HCT116 (cell line): ENCODE measurements at regions not wholly inside any gene's neighbourhood (a gene's known extent, or its start where the extent isn't known, plus 50 kb on each side); places are given as distances from the start of the nearest gene placed in this dataset.

ENCODE experiments used
- ATAC-seq: fragments of 200-7000 bp; cut with Tn5 transposase; 2 replicates; pipeline ENCODE4 v1.9.1; 2020; ENCODE audit warnings: mild to moderate bottlenecking, moderate library complexity
- BruUV-seq: library from RNA; stranded (reverse); fragments of 400-500 nt; replicated peaks from 2 replicates; lab custom pipeline; 2021; lab: Mats Ljungman, UMichigan
- CTCF ChIA-PET: fragments of 300-600 bp; sonication (Branson Sonifier 250); formaldehyde crosslinking; loops from one replicate; lab custom pipeline; 2021; ENCODE audit warnings: antibody characterized with exemption; lab: Charles Lee
- POLR2A ChIA-PET: fragments of 300-600, 350-600 bp; sonication (Branson Sonifier 250); formaldehyde crosslinking; loops from one replicate; lab custom pipeline; 2021; ENCODE audit warnings: antibody characterized with exemption; lab: Charles Lee
- RAD21 ChIA-PET, 2 experiments: fragments of 300-600 bp; sonication (Branson Sonifier 250); formaldehyde crosslinking; loops; one replicate each; lab custom pipeline; 2023; ENCODE audit warnings: low total read pairs in 2 of 2; ENCODE audit not compliant: uncharacterized antibody in 2 of 2, unreplicated experiment in 2 of 2, low non-redundant PET in 1 of 2; lab: Charles Lee
- DNase-seq: peaks from one replicate; pipeline ENCODE4 v3.0.0-alpha.2; 2010; ENCODE audit warnings: low read depth, low spot score
- H2AFZ ChIP-seq: fragments of 200-600 bp; shearing (Covaris generic), sonication (generic); 2 replicates; pipeline ENCODE4 v1.6.1; 2017; ENCODE audit warnings: low read depth, mixed run types, mixed read lengths, antibody characterized with exemption, low read length; ENCODE audit not compliant: poor library complexity, severe bottlenecking
- H3K27ac ChIP-seq: 2 replicates; pipeline ENCODE4 v1.5.1; 2012; ENCODE audit warnings: low read depth, low read length
- H3K27me3 ChIP-seq: fragments of 200-600 bp; sonication (generic); 2 replicates; pipeline ENCODE4 v1.6.1; 2016; ENCODE audit warnings: mixed run types, low read length, mixed read lengths; ENCODE audit not compliant: insufficient read depth
- H3K36me3 ChIP-seq, 2 experiments: fragments of 200-500 bp in 1 of 2; fragments of 200-600 bp in 1 of 2; sonication (Bioruptor generic) in 1 of 2; sonication (generic) in 1 of 2; 2 replicates each; pipeline versions ENCODE4 v1.5.1 to v1.6.1; 2014 to 2016; ENCODE audit warnings: low read length in 2 of 2, inconsistent platforms in 1 of 2, mixed read lengths in 1 of 2, mixed run types in 1 of 2; ENCODE audit not compliant: insufficient read depth in 2 of 2, control insufficient read depth in 1 of 2
- H3K4me1 ChIP-seq, 2 experiments: fragments of 200-600 bp in 1 of 2; sonication (generic) in 1 of 2; 2 replicates each; pipeline versions ENCODE4 v1.5.1 to v1.6.1; 2012 to 2017; ENCODE audit warnings: low read length in 2 of 2, inconsistent platforms in 1 of 2, mild to moderate bottlenecking in 1 of 2, mixed read lengths in 1 of 2, mixed run types in 1 of 2, moderate library complexity in 1 of 2; ENCODE audit not compliant: insufficient read depth in 2 of 2, control insufficient read depth in 1 of 2
- H3K4me2 ChIP-seq: fragments of 200-600 bp; sonication (generic); 2 replicates; pipeline ENCODE4 v1.6.1; 2017; ENCODE audit warnings: mixed run types, low read length, mixed read lengths
- H3K4me3 ChIP-seq, 2 experiments: fragments of 200-600 bp in 1 of 2; sonication (generic) in 1 of 2; replicated peaks in 1 of 2; 2 replicates each; pipeline ENCODE4 v1.5.1; 2011 to 2016; ENCODE audit warnings: low read length in 2 of 2, control low read depth in 1 of 2, low read depth in 1 of 2, mild to moderate bottlenecking in 1 of 2, mixed read lengths in 1 of 2, mixed run types in 1 of 2
- H3K79me2 ChIP-seq: fragments of 200-600 bp; sonication (generic); 2 replicates; pipeline ENCODE4 v1.6.1; 2017; ENCODE audit warnings: mild to moderate bottlenecking, mixed run types, low read length, moderate library complexity, mixed read lengths; ENCODE audit not compliant: insufficient read depth
- H3K9ac ChIP-seq: fragments of 200-600 bp; sonication (generic); 2 replicates; pipeline ENCODE4 v1.6.1; 2016; ENCODE audit warnings: low read length, mixed read lengths
- H3K9me2 ChIP-seq: fragments of 200-600 bp; sonication (generic), shearing (Covaris generic); 2 replicates; pipeline ENCODE4 v1.6.1; 2017; ENCODE audit warnings: mixed run types, mild to moderate bottlenecking, moderate library complexity; ENCODE audit not compliant: insufficient read depth
- H3K9me3 ChIP-seq, 2 experiments: fragments of 200-500 bp in 1 of 2; fragments of 200-600 bp in 1 of 2; sonication (Bioruptor generic) in 1 of 2; sonication (generic) in 1 of 2; 2 replicates each; pipeline ENCODE4 v1.6.1; 2014 to 2017; ENCODE audit warnings: low read length in 2 of 2, mixed read lengths in 2 of 2, inconsistent platforms in 1 of 2, low read depth in 1 of 2, mild to moderate bottlenecking in 1 of 2, mixed run types in 1 of 2, moderate library complexity in 1 of 2; ENCODE audit not compliant: control insufficient read depth in 1 of 2, insufficient read depth in 1 of 2
- H4K20me1 ChIP-seq: fragments of 200-600 bp; sonication (generic), shearing (Covaris generic); 2 replicates; pipeline ENCODE4 v1.6.1; 2017; ENCODE audit warnings: mixed run types, mild to moderate bottlenecking, moderate library complexity; ENCODE audit not compliant: insufficient read depth
- ATF3 ChIP-seq: IDR thresholded peaks from 2 replicates; pipeline ENCODE4 v1.6.1; 2012
- CBX3 ChIP-seq: IDR thresholded peaks from 2 replicates; pipeline ENCODE4 v1.6.1; 2012; ENCODE audit warnings: low read depth
- CEBPB ChIP-seq: IDR thresholded peaks from 2 replicates; pipeline ENCODE4 v1.6.1; 2012; ENCODE audit warnings: low read depth
- EGR1 ChIP-seq: IDR thresholded peaks from 2 replicates; pipeline ENCODE4 v1.6.1; 2012; ENCODE audit warnings: low read depth
- ELF1 ChIP-seq: IDR thresholded peaks from 2 replicates; pipeline ENCODE4 v1.6.1; 2012; ENCODE audit warnings: low read depth, borderline replicate concordance
- EZH2 ChIP-seq: fragments of 200-600 bp; sonication (generic); IDR thresholded peaks from 2 replicates; pipeline ENCODE4 v1.6.1; 2017; ENCODE audit warnings: antibody characterized with exemption, mixed run types
- EZH2phosphoT487 ChIP-seq: fragments of 200-600 bp; IDR thresholded peaks from 2 replicates; pipeline ENCODE4 v1.6.1; 2018; ENCODE audit warnings: antibody characterized with exemption, borderline replicate concordance
- JUND ChIP-seq: IDR thresholded peaks from 2 replicates; pipeline ENCODE4 v1.6.1; 2012
- MAX ChIP-seq: IDR thresholded peaks from 2 replicates; pipeline ENCODE4 v1.6.1; 2012
- POLR2A ChIP-seq: IDR thresholded peaks from 2 replicates; pipeline ENCODE4 v1.7.0; 2011; ENCODE audit warnings: borderline replicate concordance; ENCODE audit not compliant: insufficient read depth, insufficient read length; ENCODE audit errors: extremely low read depth
- POLR2AphosphoS5 ChIP-seq: IDR thresholded peaks from 2 replicates; pipeline ENCODE4 v1.6.1; 2011; ENCODE audit warnings: mild to moderate bottlenecking, low read depth, low read length, moderate library complexity
- RAD21 ChIP-seq: IDR thresholded peaks from 2 replicates; pipeline ENCODE4 v1.6.1; 2012; ENCODE audit warnings: low read depth, mild to moderate bottlenecking
- REST ChIP-seq: IDR thresholded peaks from 2 replicates; pipeline ENCODE4 v1.6.1; 2012; ENCODE audit warnings: low read depth
- SIN3A ChIP-seq: IDR thresholded peaks from 2 replicates; pipeline ENCODE4 v1.6.1; 2012; ENCODE audit warnings: low read depth
- SP1 ChIP-seq: IDR thresholded peaks from 2 replicates; pipeline ENCODE4 v1.6.1; 2012; ENCODE audit warnings: low read depth
- TCF7L2 ChIP-seq: IDR thresholded peaks from 2 replicates; pipeline ENCODE4 v1.7.0; 2011; ENCODE audit warnings: borderline replicate concordance, inconsistent platforms; ENCODE audit not compliant: insufficient read depth, insufficient read length; ENCODE audit errors: extremely low read depth
- YY1 ChIP-seq: IDR thresholded peaks from 2 replicates; pipeline ENCODE4 v1.6.1; 2011; ENCODE audit warnings: low read length, low read depth, moderate library complexity, mild to moderate bottlenecking; ENCODE audit not compliant: insufficient replicate concordance; ENCODE audit errors: extremely low read depth
- ZBTB33 ChIP-seq: IDR thresholded peaks from 2 replicates; pipeline ENCODE4 v1.6.1; 2011; ENCODE audit warnings: mild to moderate bottlenecking, low read length, moderate library complexity; ENCODE audit not compliant: insufficient replicate concordance; ENCODE audit errors: extremely low read depth
- ZFX ChIP-seq: fragments of 450-650 bp; IDR thresholded peaks from 2 replicates; pipeline ENCODE4 v1.6.1; 2017
- ZNF274 ChIP-seq: fragments of 200-500 bp; sonication (Bioruptor generic); IDR thresholded peaks from 2 replicates; pipeline ENCODE4 v1.6.1; 2014; ENCODE audit warnings: mild to moderate bottlenecking, low read depth, low read length, inconsistent platforms
- intact Hi-C: fragments of 100-400 bp; cut with micrococcal nuclease; formaldehyde crosslinking; loops from 2 replicates; pipeline ENCODE4 v1.10.0; 2022

- no peak for TF ChIP-seq EZH2phosphoT487
These were observed 178.6 kb downstream of the ZNF674 start (continued) for GRCh38 chrX:46366381-46367207.

GRCh38 chrX:46354481-46354880, 190.7 kb downstream of the ZNF674 start:
- POLR2A ChIA-PET, result no interaction called here

More at GRCh38 chrX:46354481-46354880, 190.7 kb downstream of the ZNF674 start:
- BruUV-seq, result no TSS peak
- Histone ChIP-seq H3K9me2 (no peaks in the 10 kb centered on the region), H4K20me1 (no peaks in the 10 kb centered on the region), H3K36me3 (no peaks in the 10 kb centered on the region), H3K4me2 (no peak overlapping the region), H3K4me3 (no peak overlapping the region), H2AFZ (no peak overlapping the region), H3K27ac (no peak overlapping the region), H3K9ac (no peak overlapping the region), H3K9me3 (no peaks in the 10 kb centered on the region), H3K27me3 (no peaks in the 10 kb centered on the region), H3K4me1 (no peaks in the 10 kb centered on the region), H3K79me2 (no peaks in the 10 kb centered on the region)
- CTCF ChIA-PET, result no interaction called here
- ATAC-seq, result no peak
- intact Hi-C loops, result no loop called here
- no peak for DNase-seq
- RAD21 ChIA-PET, result no interaction called here
- TF ChIP-seq SP1 (no peak), RAD21 (no peak), TCF7L2 (no peak), POLR2A (no peak), JUND (no peak), EZH2phosphoT487 (no peak), ZNF274 (no peak), EGR1 (no peak), CEBPB (no peak), ZFX (no peak), SIN3A (no peak), REST (no peak), ELF1 (no peak), POLR2AphosphoS5 (no peak), ATF3 (no peak), YY1 (no peak), ZBTB33 (no peak), MAX (no peak), CBX3 (no peak), EZH2 (no peak)
